T-helper 2 cell (primary cell): ENCODE measurements at regions not wholly inside any gene's neighbourhood (a gene's known extent, or its start where the extent isn't known, plus 50 kb on each side); places are given as distances from the start of the nearest gene placed in this dataset.

Experiments used
- DNase-seq, 5 experiments: peaks; one replicate each; pipeline versions ENCODE4 v3.0.0 to v3.0.0-alpha.2; 2012 to 2022

- DNase-seq = no peak
Measured at GRCh38 chr1:87685311-87686135, 356.8 kb downstream of the LMO4 start.

- no peak for DNase-seq
Measured at GRCh38 chr1:87686136-87686495, 357.4 kb downstream of the LMO4 start.

DNA sequence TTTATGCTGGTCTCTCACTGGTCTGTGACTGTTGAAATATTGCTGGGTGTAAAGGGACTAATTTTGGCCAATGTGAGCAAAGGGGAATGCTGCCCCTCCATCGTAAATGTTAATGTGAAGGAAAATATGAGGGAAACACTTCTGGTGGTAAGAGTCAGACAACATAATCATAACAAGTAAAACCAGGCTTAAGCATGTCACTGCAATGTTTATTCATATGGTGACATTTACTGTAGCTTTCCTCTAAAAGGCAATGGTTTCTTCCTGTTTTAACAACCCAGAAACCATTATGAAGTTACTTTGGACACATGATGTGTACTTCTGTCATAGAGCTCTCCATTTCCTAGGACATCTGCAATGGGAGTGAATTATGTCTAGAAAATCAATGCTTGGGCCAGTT is 358.0 kb downstream of the LMO4 start:
- no peak for DNase-seq

DNA sequence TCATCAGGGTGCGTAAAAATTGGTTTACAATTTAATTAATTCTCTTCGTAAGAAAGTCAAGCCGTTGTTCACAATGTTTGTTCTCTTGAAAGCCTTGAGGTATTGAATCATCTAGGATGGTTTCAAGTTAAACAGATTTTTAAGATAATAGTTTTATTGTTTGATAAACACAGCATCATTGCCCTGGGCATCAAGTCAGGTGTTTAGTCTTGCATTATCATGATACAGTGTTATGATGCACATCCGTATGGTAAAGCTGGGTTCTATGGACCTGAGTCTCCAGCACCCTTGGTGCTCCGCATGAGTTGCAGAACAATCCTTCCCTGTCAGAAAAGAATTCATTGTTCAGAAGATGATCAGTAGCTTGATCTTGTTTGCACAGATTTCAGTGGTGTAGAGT is 359.5 kb downstream of the LMO4 start:
- DNase-seq = no peak

DNA sequence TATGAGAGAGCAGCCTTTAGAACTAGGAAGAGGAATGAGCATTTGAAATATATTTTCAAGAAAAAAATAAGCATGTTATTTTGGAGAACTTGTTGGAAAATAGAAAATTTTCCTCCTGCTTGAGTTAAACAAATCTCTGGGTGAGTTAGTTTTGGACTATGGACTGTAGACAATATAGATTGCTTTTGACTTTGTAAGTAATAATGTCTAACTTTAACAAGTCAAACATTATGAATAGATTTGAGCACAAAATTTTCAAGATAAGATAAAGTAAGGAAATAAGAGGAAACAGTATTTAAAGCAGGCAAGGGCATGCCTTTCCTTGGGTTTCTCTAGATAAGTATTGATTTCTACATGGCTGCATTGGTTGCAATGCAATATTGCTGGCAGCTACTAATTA is 360.8 kb downstream of the LMO4 start:
- no peak for DNase-seq

DNA sequence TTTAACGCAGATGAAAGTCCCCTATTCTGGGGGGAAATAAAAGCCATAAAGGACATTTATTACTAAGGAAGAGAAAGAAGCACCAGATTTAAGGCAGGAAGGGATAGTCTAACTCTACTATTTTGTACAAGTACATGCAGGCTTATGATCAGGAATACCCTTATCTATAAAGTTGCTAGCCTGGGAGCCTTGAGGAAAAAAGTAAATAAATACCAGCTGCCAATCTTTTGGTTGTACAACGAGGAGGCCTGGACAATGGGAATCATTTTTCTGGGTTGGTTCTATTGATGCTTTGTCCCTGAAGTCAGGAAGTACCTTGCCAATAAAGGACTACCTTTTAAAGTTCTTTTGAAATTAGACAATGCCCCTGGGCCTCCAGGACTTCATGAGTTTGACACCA is 367.8 kb downstream of the LMO4 start:
- DNase-seq = no peak

DNA sequence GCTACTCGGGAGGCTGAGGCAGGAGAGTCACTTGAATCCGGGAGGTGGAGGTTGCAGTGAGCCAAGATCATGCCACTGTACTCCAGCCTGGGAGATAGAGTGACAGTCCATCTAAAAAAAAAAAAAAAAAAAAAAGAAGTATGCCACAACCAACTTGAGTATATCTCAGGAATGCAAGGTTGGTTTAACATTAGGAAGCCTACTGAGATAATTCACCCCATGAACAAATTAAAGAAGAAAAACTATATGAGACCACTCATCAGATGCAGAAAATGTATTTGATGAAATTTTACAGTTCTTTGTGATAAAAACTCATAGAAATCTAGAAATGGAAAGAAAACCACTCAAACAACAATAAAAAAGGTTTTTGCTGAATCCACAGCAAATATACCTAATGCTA is 373.8 kb downstream of the LMO4 start:
- DNase-seq = no peak

DNA sequence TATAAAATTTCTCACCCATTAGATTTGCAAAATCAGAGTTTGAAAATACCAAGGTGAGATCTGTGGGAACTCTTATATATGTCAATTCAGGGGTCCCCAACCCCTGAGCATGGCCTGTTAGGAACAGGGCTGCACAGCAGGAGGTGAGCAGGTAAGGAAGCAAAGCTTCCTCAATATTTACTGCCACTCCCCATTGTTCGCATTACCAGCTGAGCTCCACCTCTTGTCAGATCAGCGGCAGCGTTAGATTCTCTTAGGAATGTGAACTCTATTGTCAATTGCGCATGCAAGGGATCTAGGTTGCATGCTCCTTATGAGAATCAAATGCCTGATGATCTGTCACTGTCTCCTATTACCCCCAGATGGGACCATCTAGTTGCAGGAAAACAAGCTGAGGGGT is 376.6 kb downstream of the LMO4 start:
- no peak for DNase-seq

GRCh38 chr1:87706203-87706602 is 377.5 kb downstream of the LMO4 start:
- no peak for DNase-seq

DNA sequence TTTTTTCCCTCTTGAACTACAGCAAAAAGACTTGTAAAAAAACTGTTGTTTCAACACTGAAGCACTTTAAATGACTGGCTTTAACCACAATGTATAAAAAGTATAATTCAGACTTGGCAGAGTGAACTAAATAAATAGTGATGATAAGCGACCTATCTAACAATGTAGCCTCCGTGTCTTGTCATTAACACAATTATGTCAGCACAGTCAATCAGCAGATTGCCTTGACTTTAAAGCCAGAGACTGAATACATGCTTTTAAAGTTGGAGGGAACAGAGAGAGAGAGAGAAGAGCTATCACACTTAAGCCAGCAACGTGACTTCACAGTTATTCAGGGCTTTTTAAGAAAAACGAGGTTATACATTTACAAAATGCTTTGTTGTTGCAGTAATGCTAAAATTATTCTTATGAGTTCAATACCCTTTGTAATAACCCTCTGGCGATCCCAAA is 378.1 kb downstream of the LMO4 start:
- DNase-seq = no peak

- no peak for DNase-seq
Measured at GRCh38 chr1:87707411-87707810, 378.7 kb downstream of the LMO4 start.

DNA sequence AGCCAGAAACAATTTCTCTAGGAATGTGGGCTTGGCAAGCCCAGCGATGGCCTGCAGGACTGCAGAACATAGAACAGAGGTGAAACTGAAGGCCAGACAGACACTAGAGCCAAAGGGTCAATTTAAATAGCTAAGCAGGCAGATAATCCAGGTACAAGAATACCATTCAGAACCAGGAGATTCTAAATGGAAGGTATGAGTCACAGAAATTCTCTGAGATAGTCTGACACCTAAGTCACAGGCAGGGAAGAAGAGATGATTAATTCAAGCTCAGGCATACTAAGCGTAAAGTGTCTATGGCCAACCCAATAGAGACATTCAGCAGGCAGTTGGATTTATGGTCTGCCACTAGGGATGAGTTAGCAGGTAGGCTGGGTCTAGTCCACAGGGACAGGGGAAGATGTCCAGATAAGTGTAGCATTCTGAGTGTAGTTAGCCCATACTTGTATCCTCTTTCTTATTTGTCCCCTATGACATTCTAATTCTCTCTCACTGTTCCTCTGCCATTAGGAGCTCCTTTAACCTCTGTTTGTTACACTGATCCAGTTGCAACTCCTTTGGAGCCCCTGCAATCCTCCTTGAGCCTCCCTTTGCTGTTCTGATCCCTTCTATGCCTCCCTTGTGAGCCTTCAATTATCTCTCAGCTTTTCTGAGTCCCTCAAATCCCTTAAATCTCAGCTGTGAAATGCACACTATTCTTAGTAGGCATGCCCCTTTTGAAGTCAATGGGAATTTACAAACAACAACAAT is 383.8 kb downstream of the LMO4 start:
- no peak for DNase-seq

- no peak for DNase-seq
Measured at GRCh38 chr1:87714278-87714677, 385.6 kb downstream of the LMO4 start.

- DNase-seq = no peak
Measured at GRCh38 chr1:87715052-87715451, 386.4 kb downstream of the LMO4 start.

DNA sequence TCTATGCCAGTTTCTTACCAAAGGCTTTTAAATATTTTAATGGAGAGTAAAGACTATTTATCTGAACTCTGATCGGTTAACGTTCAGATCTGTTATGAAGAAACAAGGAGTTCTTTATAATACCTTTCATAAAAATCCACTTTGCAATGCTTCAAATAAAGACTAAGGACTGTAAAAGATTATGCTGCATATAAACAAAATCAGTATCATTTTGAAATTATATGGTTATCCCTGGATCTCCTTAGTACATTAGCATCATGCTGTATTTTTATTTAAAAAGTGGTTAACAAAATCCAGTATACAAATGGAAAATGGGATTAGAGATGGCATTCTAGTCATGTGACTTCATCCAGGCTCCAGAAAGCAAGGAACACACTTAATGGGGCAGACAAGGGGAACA is 386.8 kb downstream of the LMO4 start:
- DNase-seq = no peak

- DNase-seq = no peak
Measured at GRCh38 chr1:87717157-87717670, 388.5 kb downstream of the LMO4 start.

DNA sequence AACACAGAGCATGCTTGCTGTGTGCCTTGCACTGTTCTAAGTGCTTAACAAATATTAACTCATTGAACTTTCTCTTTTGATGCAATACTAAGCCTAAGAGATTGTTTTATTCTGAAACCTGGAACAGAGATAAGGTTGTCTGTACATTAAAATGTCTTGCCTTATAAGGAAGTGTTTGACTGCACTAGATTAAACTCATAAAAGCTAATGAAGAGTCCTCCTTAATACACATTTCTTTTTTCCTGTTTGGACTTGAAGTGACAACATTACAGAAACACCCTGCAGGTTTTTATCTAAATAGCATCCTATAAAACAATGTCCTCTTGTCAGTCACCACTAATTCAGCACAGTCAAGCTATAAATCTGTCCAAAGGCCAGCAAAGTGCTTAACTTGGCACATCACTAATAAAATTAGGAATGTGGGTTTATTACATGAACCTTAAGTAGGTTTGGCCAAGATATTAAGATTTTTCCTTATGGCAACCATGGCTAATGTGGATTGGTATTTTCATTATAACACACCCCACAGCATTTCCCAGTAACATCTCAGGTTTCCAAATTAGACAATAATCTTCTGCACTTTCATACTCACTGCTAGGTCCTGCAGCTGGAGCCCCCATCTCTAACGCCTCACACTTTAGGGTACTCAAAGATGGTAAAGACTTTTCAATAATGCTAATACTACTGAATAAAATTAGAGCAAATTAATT is 389.7 kb downstream of the LMO4 start:
- no peak for DNase-seq

GRCh38 chr1:87719658-87720057 is 391.0 kb downstream of the LMO4 start:
- DNase-seq = no peak

- no peak for DNase-seq
Measured at GRCh38 chr1:87720561-87720960, 391.9 kb downstream of the LMO4 start.

DNA sequence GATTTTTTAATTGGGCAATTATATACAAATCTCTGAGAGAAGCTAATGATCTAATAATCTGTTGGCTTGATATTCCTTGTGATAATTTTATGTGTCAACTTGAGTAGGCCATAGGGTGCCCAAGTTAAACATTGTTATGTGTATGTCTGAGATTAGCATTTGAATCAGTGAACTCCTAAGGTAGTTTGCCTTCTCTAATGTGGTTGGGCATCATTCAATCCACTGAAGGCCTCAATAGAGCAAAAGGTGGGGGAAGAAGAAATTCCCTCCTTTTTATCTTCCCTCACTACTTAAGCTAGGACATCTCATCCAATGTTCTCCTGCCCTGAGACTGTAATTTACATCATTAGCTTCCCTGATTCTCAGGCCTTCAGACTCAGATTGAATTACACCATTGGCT is 394.5 kb downstream of the LMO4 start:
- no peak for DNase-seq

GRCh38 chr1:87728169-87728568 is 399.5 kb downstream of the LMO4 start:
- no peak for DNase-seq

- no peak for DNase-seq
Measured at GRCh38 chr1:87730274-87731216, 401.9 kb downstream of the LMO4 start.
